ENCODE measurements at regions not wholly inside any gene's neighbourhood (a gene's known extent, or its start where the extent isn't known, plus 50 kb on each side); places are given as distances from the start of the nearest gene placed in this dataset.

DNA sequence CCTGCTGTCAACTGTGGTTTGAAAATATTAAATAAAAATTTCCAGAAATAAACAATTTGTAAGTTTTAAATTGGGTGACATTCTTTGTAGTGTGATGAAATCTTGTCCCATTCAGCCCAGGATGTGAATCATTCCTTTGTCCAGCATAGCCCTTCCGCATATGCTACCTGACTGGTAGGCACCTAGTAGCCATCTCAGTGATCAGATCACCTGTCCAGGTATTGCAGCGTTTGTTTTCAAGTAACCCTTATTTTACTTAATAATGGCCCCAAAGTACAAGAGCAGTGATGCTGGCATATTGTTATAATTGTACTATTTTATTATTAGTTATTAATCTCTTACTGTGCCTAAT, 351.6 kb upstream of the B3GALT2 start:
- Mint-ChIP-seq H3K36me3 (ENCODE audit: low read depth) (no peaks in the 10 kb centered on the region), H3K9me3 (no peaks in the 10 kb centered on the region), H3K4me1 (peaks cover 28% of the 10 kb centered on the region), H3K27me3 (ENCODE audit: insufficient read depth) (no peaks in the 10 kb centered on the region), H3K4me3 (no peak overlapping the region), H3K27ac (no peak overlapping the region)
- no peak for DNase-seq
- 80% methylated on average over 2 of the region's 2 CpGs; no CpG with 5 or more reads in 1 of the 2 experiments for WGBS, 2 experiments (ENCODE audit: insufficient coverage in 1 of 2, insufficient read length in 1 of 2)
- Histone ChIP-seq H3K4me1 (ENCODE audit: control insufficient read depth, insufficient read depth, low read length) (peaks cover 8% of the 10 kb centered on the region), H3K9ac (ENCODE audit: extremely low read depth, low read length, poor library complexity, severe bottlenecking) (no peak overlapping the region), H3K27me3 (ENCODE audit: control insufficient read depth, insufficient read depth, low read length, poor library complexity, severe bottlenecking) (no peaks in the 10 kb centered on the region), H3K27ac (ENCODE audit: low read depth, low read length) (no peak overlapping the region), H3K9me3 (ENCODE audit: control insufficient read depth, low read length) (no peaks in the 10 kb centered on the region), H3K4me3 (ENCODE audit: low read length) (no peak overlapping the region), H3K36me3 (ENCODE audit: control insufficient read depth, insufficient read depth, low read length) (no peaks in the 10 kb centered on the region)
- TF ChIP-seq, protein P1, sequence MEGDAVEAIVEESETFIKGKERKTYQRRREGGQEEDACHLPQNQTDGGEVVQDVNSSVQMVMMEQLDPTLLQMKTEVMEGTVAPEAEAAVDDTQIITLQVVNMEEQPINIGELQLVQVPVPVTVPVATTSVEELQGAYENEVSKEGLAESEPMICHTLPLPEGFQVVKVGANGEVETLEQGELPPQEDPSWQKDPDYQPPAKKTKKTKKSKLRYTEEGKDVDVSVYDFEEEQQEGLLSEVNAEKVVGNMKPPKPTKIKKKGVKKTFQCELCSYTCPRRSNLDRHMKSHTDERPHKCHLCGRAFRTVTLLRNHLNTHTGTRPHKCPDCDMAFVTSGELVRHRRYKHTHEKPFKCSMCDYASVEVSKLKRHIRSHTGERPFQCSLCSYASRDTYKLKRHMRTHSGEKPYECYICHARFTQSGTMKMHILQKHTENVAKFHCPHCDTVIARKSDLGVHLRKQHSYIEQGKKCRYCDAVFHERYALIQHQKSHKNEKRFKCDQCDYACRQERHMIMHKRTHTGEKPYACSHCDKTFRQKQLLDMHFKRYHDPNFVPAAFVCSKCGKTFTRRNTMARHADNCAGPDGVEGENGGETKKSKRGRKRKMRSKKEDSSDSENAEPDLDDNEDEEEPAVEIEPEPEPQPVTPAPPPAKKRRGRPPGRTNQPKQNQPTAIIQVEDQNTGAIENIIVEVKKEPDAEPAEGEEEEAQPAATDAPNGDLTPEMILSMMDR (conservative IDR thresholded peaks at IDR 0.05), result no peak

DNA sequence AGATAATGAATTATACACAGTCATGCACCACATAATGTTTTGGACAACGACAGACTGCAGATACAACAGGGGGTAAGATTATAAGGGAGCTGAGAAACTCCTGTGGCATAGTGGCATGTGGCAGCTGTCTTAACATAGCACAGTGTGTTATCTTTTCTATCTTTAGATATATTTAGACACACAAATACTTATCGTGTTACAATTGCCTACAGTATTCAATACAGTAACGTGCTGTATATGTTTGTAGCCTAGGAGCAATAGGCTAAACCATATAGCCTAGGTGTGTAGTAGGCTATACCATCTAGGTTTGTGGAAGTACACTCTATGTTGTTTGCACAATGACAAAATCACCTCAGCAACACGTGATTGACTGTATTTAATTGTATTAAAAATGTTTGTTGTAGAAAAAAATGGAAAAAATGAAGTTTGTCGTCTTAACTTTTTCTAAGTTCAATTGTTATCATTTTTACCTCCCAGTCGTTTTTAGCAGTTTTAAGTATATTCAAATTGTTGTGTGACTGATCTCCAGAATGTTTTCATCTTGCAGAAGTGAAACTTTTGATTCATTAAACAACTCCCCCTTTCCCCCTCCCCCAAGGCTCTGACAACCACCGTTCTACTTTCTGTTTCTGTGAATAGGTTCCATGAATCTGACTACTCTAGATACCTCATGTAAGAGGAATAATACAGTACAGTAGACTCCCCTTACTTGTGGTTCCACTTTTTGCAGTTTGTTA, 351.0 kb upstream of the B3GALT2 start:
- H3K27me3 ChIP-seq (ENCODE audit: control insufficient read depth, insufficient read depth, low read length, poor library complexity, severe bottlenecking), result no peaks in the 10 kb centered on the region
- peaks cover 22% of the 10 kb centered on the region for H3K4me1 Mint-ChIP-seq
- H3K27ac ChIP-seq (ENCODE audit: low read depth, low read length), result no peak overlapping the region
- no peak overlapping the region for H3K4me3 ChIP-seq (ENCODE audit: low read length)
- no peaks in the 10 kb centered on the region for H3K36me3 ChIP-seq (ENCODE audit: control insufficient read depth, insufficient read depth, low read length)
- H3K9ac ChIP-seq (ENCODE audit: extremely low read depth, low read length, poor library complexity, severe bottlenecking), result no peak overlapping the region
- DNase-seq, result no peak
- WGBS, 2 experiments (ENCODE audit: insufficient coverage in 1 of 2, insufficient read length in 1 of 2), result 90 to 94% methylated on average over 4 to 6 of the region's 7 CpGs
- TF ChIP-seq, protein P1 (conservative IDR thresholded peaks at IDR 0.05), result no peak
- no peaks in the 10 kb centered on the region for H3K27me3 Mint-ChIP-seq (ENCODE audit: insufficient read depth)
- no peaks in the 10 kb centered on the region for H3K9me3 Mint-ChIP-seq
- H3K4me3 Mint-ChIP-seq, result no peak overlapping the region
- H3K27ac Mint-ChIP-seq, result no peak overlapping the region
- H3K4me1 ChIP-seq (ENCODE audit: control insufficient read depth, insufficient read depth, low read length), result peaks cover 3% of the 10 kb centered on the region
- no peaks in the 10 kb centered on the region for H3K9me3 ChIP-seq (ENCODE audit: control insufficient read depth, low read length)
- H3K36me3 Mint-ChIP-seq (ENCODE audit: low read depth), result no peaks in the 10 kb centered on the region

DNA sequence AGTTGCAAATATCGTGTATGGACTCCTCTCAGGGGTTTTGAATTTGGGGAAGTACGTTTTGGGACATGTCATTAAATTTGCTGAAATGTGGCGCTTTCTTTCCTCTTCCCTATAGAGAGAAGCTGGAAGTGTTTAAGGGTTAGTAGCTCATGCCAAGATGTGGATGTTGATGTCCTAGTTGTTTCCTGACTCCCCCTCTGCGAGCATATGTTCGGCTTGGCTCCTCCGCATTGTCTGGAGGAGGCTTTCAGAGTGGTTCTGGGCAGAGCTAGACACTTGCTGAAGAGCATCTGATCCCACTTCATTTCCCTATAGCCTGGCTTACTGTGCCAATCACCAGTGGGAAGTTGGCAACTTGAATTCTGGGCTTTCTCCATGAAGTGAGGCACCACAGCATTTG, 347.4 kb upstream of the B3GALT2 start:
- no peaks in the 10 kb centered on the region for H3K36me3 Mint-ChIP-seq (ENCODE audit: low read depth)
- H3K27ac Mint-ChIP-seq, result no peak overlapping the region
- Histone ChIP-seq H3K27ac (ENCODE audit: low read depth, low read length) (no peak overlapping the region), H3K27me3 (ENCODE audit: control insufficient read depth, insufficient read depth, low read length, poor library complexity, severe bottlenecking) (no peaks in the 10 kb centered on the region), H3K36me3 (ENCODE audit: control insufficient read depth, insufficient read depth, low read length) (no peaks in the 10 kb centered on the region), H3K4me3 (ENCODE audit: low read length) (no peak overlapping the region), H3K9ac (ENCODE audit: extremely low read depth, low read length, poor library complexity, severe bottlenecking) (no peak overlapping the region), H3K4me1 (ENCODE audit: control insufficient read depth, insufficient read depth, low read length) (peaks cover 3% of the 10 kb centered on the region), H3K9me3 (ENCODE audit: control insufficient read depth, low read length) (no peaks in the 10 kb centered on the region)
- no peaks in the 10 kb centered on the region for H3K9me3 Mint-ChIP-seq
- H3K4me3 Mint-ChIP-seq, result no peak overlapping the region
- TF ChIP-seq, protein P1 (conservative IDR thresholded peaks at IDR 0.05), result no peak
- 86 to 93% methylated on average over 1 to 6 of the region's 6 CpGs for WGBS, 2 experiments (ENCODE audit: insufficient coverage in 1 of 2, insufficient read length in 1 of 2)
- no peak for DNase-seq
- H3K27me3 Mint-ChIP-seq (ENCODE audit: insufficient read depth), result no peaks in the 10 kb centered on the region
- H3K4me1 Mint-ChIP-seq, result peaks cover 3% of the 10 kb centered on the region
